ENCODE measurements at regions not wholly inside any gene's neighbourhood (a gene's known extent, or its start where the extent isn't known, plus 50 kb on each side); places are given as distances from the start of the nearest gene placed in this dataset.
"Not testable (repeated sequence)": the region's sequence is repeated elsewhere in the genome, so short reads cannot be mapped to it uniquely, and the experiment has no call there.

- DNase-seq: no peak
Observed at GRCh38 chr10:84925495-84925894, 597.1 kb downstream of the CCSER2 start.

DNA sequence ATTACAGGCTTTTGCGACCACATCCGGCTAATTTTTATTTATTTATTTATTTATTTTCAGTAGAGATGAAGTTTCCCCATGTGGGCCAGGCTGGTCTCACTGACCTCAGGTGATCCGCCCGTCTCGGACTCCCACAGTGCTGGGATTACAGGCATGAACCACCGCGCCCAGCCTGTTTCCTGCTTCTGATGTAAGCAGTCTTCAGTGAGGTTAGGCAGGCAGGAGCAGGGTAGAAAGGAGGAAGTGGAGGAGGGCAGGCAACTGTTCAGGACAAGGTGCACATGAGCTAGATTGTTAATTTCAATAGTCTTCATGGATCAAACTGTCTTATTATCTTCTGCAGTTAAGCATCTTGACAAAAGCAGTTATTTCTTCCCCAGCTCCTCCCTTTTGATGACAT, 605.0 kb downstream of the CCSER2 start:
- no peak for DNase-seq

- no peak for DNase-seq
Observed at GRCh38 chr10:84935772-84936171, 607.4 kb downstream of the CCSER2 start.

DNA sequence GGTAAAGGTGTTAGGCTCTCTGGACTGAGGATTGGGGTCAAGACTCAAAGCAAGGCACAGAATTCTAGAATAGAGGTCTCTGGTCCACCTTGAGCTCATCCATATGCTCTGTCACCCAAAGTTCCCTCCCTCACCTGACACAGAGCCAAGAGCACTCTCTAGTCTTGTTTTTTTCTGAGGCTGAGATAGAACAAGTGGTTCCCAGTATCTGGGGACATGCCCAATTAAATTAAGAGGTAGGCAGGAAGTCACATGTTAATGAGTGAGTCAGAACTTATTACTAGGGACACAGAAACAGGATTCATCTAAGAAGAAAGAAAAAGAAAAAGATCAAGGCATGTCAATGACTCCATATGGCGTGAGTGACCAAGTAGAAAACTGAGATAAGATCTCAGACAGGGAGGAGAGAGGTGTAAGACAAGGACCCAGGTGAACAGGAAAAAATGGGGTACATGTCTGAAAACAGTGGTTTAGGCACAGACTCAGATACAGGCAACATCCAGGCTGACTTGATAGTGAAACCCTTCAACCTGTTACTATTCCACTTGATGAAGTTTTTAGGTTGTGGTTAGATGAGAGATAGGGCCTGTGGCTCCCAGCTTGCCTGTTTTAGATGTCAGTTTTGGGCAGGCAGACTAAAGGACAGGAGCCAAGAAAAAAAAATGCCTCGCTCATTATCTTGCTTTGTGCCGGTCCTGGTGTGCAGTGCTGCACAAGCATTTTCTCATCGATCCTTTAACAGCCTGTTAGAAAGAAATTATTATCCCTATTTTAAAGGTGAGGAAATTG, 609.9 kb downstream of the CCSER2 start:
- DNase-seq: no peak

DNA sequence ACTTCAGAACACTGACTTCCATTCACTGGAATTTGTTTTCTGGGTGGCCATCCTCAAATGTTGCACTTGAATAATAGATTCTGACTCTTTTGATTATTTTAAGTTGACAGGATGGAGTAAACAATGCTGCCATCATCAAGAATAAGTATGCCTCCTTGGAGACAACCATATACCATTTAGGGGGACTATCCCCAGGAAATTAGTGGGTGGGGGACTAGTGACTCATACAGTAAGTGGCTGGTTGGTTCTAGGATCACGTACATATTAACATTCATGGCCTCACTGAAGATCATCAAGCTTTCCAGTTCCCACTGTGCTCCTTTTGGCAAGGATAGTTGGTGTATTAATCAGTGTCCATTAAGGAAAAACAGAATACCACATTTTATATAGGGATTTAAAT, 615.2 kb downstream of the CCSER2 start:
- DNase-seq: no peak

GRCh38 chr10:84944187-84944586, 615.8 kb downstream of the CCSER2 start:
- no peak for DNase-seq

- no peak for DNase-seq
Observed at GRCh38 chr10:84945791-84946190, 617.4 kb downstream of the CCSER2 start.

DNA sequence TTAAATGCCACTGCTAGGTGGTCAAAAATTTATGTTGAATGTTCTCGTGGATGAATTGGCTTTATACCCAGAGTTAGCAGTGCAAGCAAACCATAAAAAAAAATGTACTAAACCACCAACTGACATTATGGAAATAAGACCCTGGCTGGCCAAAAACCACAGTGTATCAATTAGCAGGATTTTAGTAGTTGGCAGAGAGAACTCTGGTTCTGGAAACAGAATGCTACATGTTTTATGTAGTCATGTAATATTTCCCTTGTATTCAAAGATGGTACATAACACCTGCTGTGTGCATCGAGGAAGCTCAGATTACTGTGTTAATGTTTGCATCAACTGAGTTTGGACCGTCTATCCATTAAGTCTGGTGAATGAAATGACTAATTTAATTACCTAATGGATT, 618.5 kb downstream of the CCSER2 start:
- no peak for DNase-seq

- DNase-seq: no peak
Observed at GRCh38 chr10:84948644-84949043, 620.3 kb downstream of the CCSER2 start.

GRCh38 chr10:84951616-84952015, 623.2 kb downstream of the CCSER2 start:
- DNase-seq: no peak

DNA sequence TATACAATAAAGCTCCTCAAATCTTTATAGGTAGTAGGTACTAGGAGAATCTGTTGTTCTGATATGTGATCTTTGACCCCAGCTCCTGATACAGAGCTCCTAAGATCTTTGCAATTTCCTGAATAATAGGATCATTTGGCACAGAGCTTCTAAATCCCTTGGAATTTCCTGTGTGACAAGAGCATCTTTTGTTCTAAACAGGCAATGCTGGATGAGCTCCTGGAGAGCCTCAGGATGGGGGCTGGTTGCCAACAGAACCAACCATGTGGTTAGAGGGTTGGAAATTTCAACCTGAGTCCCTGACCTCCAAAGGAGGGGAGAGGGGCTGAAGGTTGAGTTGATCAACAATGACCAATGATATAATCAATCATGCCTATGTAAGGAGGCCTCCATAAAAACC, 629.0 kb downstream of the CCSER2 start:
- DNase-seq: no peak

DNA sequence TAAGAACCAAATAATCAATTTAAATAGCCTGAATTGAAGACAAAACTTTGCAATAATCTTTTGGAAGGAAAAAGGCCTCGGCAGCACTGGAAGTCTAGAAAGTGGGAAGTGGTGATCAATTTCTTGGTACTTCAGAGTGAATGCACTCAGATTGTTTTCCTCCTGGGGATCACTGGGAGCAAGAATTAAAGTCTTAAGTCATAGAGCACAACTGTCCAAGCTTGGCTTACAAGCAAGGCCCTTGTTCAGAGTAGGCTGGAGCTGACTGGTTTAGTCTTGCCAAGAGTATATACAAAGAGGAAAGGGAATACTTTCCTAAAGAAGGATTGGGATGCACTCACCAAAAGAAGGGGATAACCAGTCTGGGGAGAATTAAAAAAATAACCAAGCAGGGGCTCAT, 637.1 kb downstream of the CCSER2 start:
- peak; percentile 66 for DNase-seq

DNA sequence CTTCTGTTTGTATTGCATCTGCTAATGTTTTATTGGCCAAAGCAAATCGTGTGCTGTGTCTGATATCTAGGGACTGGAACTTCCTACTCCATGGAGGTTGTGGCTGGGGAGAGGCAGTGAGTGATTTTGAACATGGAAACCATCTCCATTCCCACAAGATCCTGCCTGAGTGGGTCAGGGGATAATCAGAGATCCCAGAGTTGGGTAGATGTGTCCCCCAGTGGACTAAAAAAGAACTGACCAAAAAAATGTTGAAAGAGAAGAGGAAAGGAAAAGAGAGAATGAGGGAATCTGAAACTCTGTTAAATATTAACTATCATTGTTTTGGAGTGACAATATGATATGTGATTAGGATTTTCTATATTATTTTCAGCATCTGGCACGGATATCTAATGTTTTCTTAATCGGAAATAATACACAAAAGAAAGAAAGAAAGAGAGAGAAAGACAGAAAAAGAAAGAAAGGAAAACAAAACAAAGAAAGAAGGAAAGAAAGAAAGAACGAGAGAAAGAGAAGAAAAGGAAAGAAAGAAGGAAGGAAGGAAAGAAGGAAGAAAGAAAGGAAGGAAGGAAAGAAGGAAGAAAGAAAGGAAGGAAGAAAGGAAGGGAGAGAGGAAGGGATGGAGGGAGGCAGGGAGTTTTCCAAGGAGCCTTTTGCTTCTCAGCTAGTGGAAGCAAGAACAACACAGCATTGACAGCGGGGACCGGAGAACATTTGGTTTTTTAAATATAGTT, 638.5 kb downstream of the CCSER2 start:
- DNase-seq: no peak

DNA sequence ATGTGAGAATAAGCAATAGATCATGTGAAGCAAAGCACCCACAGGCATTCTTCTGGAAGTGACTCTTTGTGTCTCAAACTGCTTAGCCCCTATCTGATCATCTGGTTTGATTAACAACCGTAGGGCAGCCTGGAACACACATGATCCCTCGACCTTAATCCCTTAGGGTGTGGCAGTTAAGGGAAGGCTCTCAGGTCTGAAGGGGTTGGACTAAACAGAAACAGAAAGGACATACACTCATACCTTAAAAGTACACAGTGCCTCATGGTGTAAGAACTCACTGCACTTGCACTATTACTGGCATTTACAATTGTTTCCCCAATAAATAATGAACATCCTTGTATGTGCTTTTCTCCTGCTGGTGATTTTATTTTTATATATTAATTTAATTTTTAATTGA, 640.9 kb downstream of the CCSER2 start:
- DNase-seq: not testable (repeated sequence)

GRCh38 chr10:84987039-84987438, 658.6 kb downstream of the CCSER2 start:
- DNase-seq: no peak

GRCh38 chr10:84988011-84988410, 659.6 kb downstream of the CCSER2 start:
- no peak for DNase-seq

GRCh38 chr10:84990713-84991112, 662.3 kb downstream of the CCSER2 start:
- DNase-seq: no peak

DNA sequence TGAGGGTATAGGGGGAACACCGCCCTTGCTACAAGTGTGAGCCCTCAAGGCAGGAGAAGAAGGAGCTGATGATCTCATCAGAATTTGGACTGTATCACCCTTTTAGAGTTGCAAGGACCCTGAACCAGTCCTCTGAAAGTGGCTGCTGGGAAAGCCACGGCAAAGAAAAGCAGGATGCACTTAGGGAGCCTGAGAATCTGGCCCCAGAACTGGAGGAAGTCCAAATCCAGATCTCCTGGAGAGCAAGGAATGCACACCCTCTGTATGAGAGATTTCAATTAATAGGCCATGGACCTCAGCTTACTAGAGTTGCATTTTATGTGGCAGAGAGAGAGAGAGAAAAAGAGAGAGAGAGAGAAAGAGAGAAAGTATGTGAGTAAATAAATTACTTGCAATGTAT, 662.9 kb downstream of the CCSER2 start:
- no peak for DNase-seq

DNA sequence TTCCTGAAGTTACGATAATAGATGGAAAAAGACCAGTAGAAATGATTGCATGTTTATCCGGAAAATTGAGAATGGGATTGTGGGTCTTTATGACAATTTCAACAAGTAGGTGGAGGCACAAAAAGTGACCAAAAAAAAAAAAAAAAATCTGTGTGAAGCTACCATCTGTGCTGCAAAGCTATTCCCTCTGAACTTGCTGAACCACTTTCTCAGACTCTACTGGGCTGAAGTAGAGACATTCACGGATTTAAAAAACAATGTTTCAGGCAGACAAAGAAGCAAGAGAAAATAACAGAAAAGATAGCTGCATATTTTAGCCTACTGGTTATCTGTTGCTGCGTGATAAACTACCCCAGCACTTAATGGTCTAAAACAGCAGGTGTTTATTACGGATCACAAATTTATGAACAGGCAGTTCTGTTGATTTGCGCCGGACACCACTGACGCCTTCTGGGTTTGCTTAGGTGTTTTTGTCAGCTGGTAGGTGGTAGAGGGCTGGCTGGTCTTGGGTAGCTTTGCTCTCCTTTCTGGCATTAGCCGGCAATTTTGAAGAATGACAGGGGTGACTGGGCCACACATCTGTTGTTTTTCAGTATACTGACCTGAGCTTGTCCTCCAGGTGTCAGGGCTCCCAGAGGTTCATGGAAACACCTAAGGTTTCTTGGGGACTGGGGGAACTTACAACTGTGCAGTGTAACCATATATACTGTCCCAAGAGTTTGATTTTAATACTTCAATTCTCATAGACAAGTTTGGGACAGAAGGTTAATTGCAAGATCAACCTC, 665.1 kb downstream of the CCSER2 start:
- DNase-seq: no peak

DNA sequence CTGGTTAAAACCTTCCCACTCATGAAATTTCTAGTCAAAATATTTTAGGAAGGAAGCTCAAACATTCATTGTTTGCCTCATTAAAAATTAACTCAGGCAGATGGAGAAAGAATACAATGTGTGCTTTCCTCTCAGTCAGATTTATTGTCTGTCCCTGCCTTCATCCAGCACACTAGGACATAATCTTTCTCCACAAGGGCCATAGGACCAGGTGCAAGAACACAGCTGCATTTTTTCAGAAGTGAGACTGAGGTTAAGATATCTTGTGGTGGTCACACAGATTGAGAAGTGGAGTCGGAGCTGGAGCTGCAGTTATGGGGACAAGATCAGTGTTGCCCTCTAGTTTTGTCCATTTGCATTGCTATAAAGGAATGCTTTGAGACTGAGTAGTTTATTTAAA, 666.3 kb downstream of the CCSER2 start:
- no peak for DNase-seq

- no peak for DNase-seq
Observed at GRCh38 chr10:84996580-84996979, 668.2 kb downstream of the CCSER2 start.

- no peak for DNase-seq
Observed at GRCh38 chr10:84997870-84998269, 669.5 kb downstream of the CCSER2 start.

GRCh38 chr10:84999929-85000328, 671.5 kb downstream of the CCSER2 start:
- no peak for DNase-seq
